ENCODE measurements at regions not wholly inside any gene's neighbourhood (a gene's known extent, or its start where the extent isn't known, plus 50 kb on each side); places are given as distances from the start of the nearest gene placed in this dataset.

GRCh38 chr4:12844141-12844540 is 640.0 kb downstream of the RAB28 start:
- no peak for DNase-seq

GRCh38 chr4:12827966-12828365 is 656.2 kb downstream of the RAB28 start:
- no peak for DNase-seq

GRCh38 chr4:12791536-12791935 is 692.6 kb downstream of the RAB28 start:
- DNase-seq, result no peak

GRCh38 chr4:12787261-12787660 is 696.9 kb downstream of the RAB28 start:
- DNase-seq, result no peak

GRCh38 chr4:12778706-12779105 is 705.4 kb downstream of the RAB28 start:
- no peak for DNase-seq

GRCh38 chr4:12778191-12778590 is 705.9 kb downstream of the RAB28 start:
- DNase-seq, result no peak

- DNase-seq, result no peak
These were observed 713.8 kb downstream of the RAB28 start for GRCh38 chr4:12770351-12770750.

- no peak for DNase-seq
These were observed 722.4 kb downstream of the RAB28 start for GRCh38 chr4:12761694-12762093.

GRCh38 chr4:12747154-12747553 is 737.0 kb downstream of the RAB28 start:
- no peak for DNase-seq

- no peak for DNase-seq
These were observed 737.9 kb downstream of the RAB28 start for GRCh38 chr4:12746221-12746620.

- no peak for DNase-seq
These were observed 749.6 kb downstream of the RAB28 start for GRCh38 chr4:12734586-12734985.

GRCh38 chr4:12729384-12729783 is 754.8 kb downstream of the RAB28 start:
- DNase-seq, result no peak

- DNase-seq, result no peak
These were observed 759.6 kb downstream of the RAB28 start for GRCh38 chr4:12724510-12724909.

GRCh38 chr4:12723849-12724447 is 760.2 kb downstream of the RAB28 start:
- no peak for DNase-seq

- DNase-seq, result no peak
These were observed 767.2 kb downstream of the RAB28 start for GRCh38 chr4:12716896-12717295.

GRCh38 chr4:12712648-12713339 is 771.3 kb downstream of the RAB28 start:
- no peak for DNase-seq

- no peak for DNase-seq
These were observed 776.6 kb downstream of the RAB28 start for GRCh38 chr4:12707381-12708175.

GRCh38 chr4:12703036-12703435 is 781.1 kb downstream of the RAB28 start:
- DNase-seq, result no peak

- DNase-seq, result no peak
These were observed 782.8 kb downstream of the RAB28 start for GRCh38 chr4:12701384-12701783.

- DNase-seq, result no peak
These were observed 786.2 kb downstream of the RAB28 start for GRCh38 chr4:12697970-12698369.

GRCh38 chr4:12692815-12693214 is 791.3 kb downstream of the RAB28 start:
- DNase-seq, result no peak

- no peak for DNase-seq
These were observed 793.0 kb downstream of the RAB28 start for GRCh38 chr4:12691168-12691567.

- DNase-seq, result no peak
These were observed 794.7 kb downstream of the RAB28 start for GRCh38 chr4:12689457-12689856.

- no peak for DNase-seq
These were observed 804.9 kb downstream of the RAB28 start for GRCh38 chr4:12679217-12679616.
